HUES48 (cell line): ENCODE measurements at regions not wholly inside any gene's neighbourhood (a gene's known extent, or its start where the extent isn't known, plus 50 kb on each side); places are given as distances from the start of the nearest gene placed in this dataset.

Source experiments
- H3K27ac ChIP-seq: one replicate; pipeline ENCODE4 v1.7.0; 2013; ENCODE audit warnings: low read depth, low read length, inconsistent platforms
- H3K27me3 ChIP-seq: 2 replicates; pipeline ENCODE4 v1.6.1; 2013; ENCODE audit warnings: mild to moderate bottlenecking, low read length; ENCODE audit not compliant: control insufficient read depth, insufficient read depth
- H3K36me3 ChIP-seq: 2 replicates; pipeline ENCODE4 v1.6.1; 2013; ENCODE audit warnings: low read length; ENCODE audit not compliant: control insufficient read depth, insufficient read depth
- H3K4me1 ChIP-seq: 2 replicates; pipeline ENCODE4 v1.6.1; 2013; ENCODE audit warnings: mild to moderate bottlenecking, low read length; ENCODE audit not compliant: control insufficient read depth, insufficient read depth
- H3K4me3 ChIP-seq: 2 replicates; pipeline ENCODE4 v1.5.1; 2013; ENCODE audit warnings: mild to moderate bottlenecking, low read depth, low read length
- H3K9ac ChIP-seq: 2 replicates; pipeline ENCODE4 v1.6.1; 2013; ENCODE audit warnings: mild to moderate bottlenecking, low read depth, low read length, moderate library complexity
- H3K9me3 ChIP-seq: 2 replicates; pipeline ENCODE4 v1.6.1; 2013; ENCODE audit warnings: low read length; ENCODE audit not compliant: control insufficient read depth, insufficient read depth

DNA sequence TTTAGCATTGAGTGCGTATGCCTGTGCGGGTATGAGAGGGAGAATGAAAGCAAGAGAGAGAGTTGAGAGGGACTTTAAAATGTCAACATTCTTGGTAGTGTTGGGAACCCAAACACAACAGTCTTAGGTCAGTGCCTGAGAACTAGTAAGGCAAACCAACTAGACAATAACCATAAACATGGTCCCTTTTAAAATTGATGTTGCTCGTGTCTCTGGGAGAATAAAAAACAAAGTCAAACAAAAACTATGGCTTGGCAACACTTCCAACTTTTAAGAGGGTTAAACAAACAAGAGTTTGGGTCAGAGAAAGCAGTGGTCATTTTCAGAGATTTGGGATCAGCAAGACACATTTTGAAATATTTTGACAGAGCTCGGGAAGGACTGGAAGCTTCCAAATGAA lies 146.7 kb upstream of the THBS1 start:
- H3K4me3 ChIP-seq: no peak overlapping the region
- no peaks in the 10 kb centered on the region for H3K36me3 ChIP-seq
- H3K9ac ChIP-seq: no peak overlapping the region
- H3K27ac ChIP-seq: no peak overlapping the region
- H3K27me3 ChIP-seq: no peaks in the 10 kb centered on the region
- no peaks in the 10 kb centered on the region for H3K9me3 ChIP-seq
- H3K4me1 ChIP-seq: peaks cover 20% of the 10 kb centered on the region

DNA sequence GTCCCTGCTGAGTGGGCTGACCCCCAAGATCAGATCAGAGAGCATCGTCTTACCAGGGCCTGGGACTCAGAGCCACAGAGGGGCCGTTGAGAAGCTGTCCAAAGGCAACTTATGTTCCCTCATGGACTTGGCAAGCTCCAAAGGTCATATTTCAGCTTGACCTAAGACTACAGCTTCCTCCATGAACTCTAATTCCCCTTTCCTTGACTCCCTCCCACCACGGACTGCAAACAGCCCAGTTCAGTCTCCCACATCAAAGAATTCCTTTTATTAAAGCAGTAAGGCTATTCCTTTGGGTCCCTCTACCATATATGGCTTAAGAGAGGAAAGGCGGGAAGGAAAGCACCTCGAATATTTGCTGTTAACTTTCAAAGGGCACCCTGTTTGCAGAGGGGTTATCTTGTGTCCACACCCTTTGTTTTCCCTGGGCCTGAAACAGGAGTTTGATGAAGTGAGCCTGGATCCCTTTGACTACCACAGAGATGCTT lies 146.1 kb upstream of the THBS1 start:
- Histone ChIP-seq H3K9ac (no peak overlapping the region), H3K27me3 (no peaks in the 10 kb centered on the region), H3K27ac (peak overlapping the region; percentile 7), H3K4me3 (no peak overlapping the region), H3K4me1 (peaks cover 20% of the 10 kb centered on the region), H3K9me3 (no peaks in the 10 kb centered on the region), H3K36me3 (no peaks in the 10 kb centered on the region)

DNA sequence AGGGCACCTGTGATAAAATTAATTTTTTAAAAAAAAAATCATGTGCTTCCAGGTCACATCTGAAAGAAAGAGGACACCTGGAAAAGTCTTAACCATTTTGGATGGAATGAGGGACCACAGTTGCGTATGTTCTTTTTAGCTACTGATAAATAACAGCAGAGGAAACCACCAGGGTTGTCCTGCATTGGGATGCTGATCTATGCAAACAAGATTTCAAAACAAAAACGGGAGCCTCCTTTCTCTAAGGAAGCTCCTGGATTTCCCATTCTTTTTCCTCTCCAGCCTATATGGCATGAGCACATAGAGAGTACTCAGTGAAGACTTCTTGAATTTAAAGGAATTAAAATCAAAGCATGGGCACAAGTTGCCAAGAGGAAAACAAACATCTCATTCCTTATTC lies 145.6 kb upstream of the THBS1 start:
- Histone ChIP-seq H3K9ac (no peak overlapping the region), H3K9me3 (no peaks in the 10 kb centered on the region), H3K4me3 (no peak overlapping the region), H3K4me1 (peaks cover 20% of the 10 kb centered on the region), H3K36me3 (no peaks in the 10 kb centered on the region), H3K27me3 (no peaks in the 10 kb centered on the region), H3K27ac (peak overlapping the region; percentile 7)

DNA sequence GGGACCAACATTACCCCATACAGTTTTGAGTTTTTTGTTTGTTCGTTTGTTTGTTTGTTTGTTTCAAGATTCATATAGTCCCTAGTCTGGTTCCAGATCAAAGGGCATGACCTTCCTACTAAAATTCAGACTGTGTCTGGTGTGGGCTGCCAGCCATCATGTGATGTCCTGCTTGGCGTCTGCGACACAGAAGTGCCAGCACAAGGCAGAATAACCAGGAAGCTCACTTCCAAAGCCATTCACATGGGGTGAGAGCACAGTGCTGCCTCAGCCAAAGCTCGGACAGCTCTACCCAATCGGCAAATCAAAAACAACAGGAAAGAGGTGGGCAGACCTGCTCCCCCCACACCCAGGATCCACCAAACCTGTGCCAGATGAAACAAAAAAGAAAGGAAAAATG lies 142.6 kb upstream of the THBS1 start:
- Histone ChIP-seq H3K27ac (no peak overlapping the region), H3K27me3 (no peaks in the 10 kb centered on the region), H3K9ac (no peak overlapping the region), H3K4me3 (no peak overlapping the region), H3K36me3 (no peaks in the 10 kb centered on the region), H3K9me3 (no peaks in the 10 kb centered on the region), H3K4me1 (peaks cover 20% of the 10 kb centered on the region)

DNA sequence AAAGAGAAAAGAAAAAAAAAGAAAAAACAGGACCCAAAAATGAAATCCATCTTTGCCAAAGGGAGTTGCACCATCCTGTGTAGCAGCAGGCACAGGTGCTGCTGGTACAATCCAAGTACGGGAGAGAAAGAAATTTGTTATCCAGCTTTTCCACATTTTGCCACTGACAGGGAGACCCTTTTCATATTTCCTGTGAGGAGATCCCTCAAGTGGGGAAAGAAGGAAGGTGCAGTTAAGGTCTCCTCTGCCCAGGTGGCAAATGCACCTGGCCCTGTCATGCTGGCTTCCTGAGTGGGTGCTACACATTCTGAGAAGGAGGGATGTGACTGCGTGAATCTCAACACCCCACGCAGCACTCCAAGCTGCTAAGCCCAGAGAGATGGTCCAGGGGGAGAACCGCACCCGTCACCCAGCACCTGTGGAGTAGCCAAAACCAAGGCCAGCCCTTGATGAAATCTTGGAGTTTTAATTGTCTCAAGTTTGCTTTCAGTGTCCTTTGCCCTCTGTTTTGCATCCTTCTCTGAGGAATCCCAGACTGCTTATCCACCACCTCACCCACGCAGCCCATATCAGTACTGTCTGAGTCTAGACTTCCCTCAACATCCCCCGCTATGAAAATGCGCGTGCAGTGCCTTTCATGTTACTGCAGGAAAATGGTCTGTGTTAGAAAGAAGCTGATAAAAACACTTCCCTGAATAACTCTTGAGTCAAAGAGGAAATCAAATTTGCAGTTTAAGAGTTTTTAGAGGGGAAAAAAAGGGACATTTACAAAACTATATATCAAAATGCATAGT lies 141.9 kb upstream of the THBS1 start:
- Histone ChIP-seq H3K27me3 (no peaks in the 10 kb centered on the region), H3K36me3 (no peaks in the 10 kb centered on the region), H3K4me3 (no peak overlapping the region), H3K27ac (no peak overlapping the region), H3K9ac (no peak overlapping the region), H3K9me3 (no peaks in the 10 kb centered on the region), H3K4me1 (peaks cover 20% of the 10 kb centered on the region)

DNA sequence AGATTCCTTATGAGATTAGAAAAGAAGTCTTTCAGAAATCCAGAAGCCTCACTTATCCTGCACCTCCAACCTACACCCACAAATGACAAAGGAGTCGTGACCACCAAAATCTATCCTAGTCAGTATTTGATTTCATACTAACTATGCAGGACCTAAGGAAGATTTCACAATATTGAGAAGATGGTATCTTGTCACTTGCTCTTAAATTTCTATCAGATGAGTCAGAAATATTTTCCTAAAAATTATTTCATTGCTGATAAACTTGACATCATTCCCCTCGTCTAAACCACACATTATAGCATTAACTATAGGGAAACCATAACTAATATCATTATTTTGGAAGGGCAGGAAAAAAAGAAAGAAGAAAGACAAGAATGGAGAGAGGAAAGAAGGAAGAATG lies 138.0 kb upstream of the THBS1 start:
- Histone ChIP-seq H3K9ac (no peak overlapping the region), H3K27me3 (no peaks in the 10 kb centered on the region), H3K9me3 (no peaks in the 10 kb centered on the region), H3K36me3 (no peaks in the 10 kb centered on the region), H3K27ac (no peak overlapping the region), H3K4me1 (peaks cover 8% of the 10 kb centered on the region; the same call in 1 of the 2 replicates), H3K4me3 (no peak overlapping the region)

DNA sequence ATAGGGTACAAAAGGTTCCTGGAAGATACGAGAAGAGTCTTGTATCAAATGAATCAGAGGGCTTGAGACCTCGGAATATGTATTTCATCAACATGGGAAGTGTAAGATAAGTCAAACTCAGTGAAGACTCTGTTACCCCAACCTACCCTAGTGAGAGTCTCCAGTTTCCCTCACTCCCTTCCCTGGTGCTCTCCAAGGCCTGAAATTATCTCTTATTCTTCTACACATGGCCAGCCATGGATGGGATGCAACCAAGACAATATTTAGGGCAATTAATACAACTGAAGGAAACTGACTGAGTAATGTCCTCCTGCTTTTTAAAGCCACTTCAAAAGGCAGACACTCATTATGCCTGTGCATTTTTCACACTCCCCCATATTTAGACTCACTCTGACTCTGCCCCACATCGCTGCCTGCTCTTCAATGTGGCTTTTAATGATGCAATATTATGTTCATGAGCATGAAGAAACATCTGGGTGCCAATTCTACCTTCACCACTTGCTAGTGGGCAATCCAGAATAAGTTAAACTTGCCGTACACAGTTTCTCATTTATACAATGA lies 137.1 kb upstream of the THBS1 start:
- Histone ChIP-seq H3K4me1 (peaks cover 8% of the 10 kb centered on the region; the same call in 1 of the 2 replicates), H3K36me3 (no peaks in the 10 kb centered on the region), H3K4me3 (no peak overlapping the region), H3K9ac (no peak overlapping the region), H3K27ac (no peak overlapping the region), H3K9me3 (no peaks in the 10 kb centered on the region), H3K27me3 (no peaks in the 10 kb centered on the region)

DNA sequence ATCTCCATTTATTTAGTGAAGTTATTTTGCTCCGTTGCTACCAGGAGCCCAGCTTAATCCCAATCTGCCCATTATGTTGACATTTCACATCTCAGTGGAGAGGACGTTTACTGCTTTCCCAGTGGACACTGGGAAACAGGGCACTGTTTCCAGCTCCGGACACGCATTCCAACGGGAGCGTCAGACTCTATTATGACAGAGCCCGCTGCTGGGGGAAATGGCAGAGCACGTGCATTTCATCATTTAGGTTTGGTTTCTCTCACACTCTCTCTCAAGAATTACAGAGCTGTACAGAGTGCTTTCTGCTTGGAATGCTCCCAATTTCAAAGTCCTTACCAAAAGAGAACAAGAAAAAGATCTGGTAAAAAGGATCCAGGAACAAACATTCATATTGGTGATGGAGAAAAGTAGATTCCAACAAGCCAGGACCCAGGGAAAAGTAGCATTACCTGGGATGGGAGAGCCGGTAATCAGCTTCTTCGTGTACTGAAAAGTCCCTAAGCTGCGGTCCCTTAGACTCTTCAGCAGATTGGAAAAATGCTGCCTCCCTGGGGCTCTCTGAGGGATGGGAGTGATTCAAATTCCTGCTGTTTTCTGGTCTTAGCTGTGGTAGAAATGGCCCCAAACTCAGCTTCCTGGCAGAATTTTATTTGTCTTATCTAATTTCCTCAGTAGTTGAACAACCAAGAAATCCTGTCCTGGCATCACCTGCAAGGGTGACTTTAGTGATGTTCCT lies 136.0 kb upstream of the THBS1 start:
- Histone ChIP-seq H3K4me3 (no peak overlapping the region), H3K4me1 (peaks cover 8% of the 10 kb centered on the region; the same call in 1 of the 2 replicates), H3K9me3 (no peaks in the 10 kb centered on the region), H3K9ac (no peak overlapping the region), H3K27me3 (no peaks in the 10 kb centered on the region), H3K27ac (no peak overlapping the region), H3K36me3 (no peaks in the 10 kb centered on the region)

DNA sequence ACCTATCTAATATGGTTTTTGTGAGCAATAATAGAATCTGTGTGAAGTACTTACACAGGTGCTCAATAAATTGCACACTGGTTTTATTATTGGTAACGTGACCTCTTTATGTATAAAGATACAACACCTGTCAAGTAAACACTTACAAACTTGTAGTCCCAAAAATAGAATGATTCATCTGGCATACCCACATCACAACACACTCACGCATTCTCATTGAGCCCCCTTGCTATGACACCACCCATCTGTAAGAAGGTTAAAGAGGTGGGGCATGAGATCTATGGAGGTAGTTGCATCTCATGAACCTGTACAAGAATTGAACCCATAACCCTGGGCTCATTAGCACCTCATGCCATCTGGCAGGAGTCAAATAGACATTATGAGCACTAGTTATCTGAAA lies 134.9 kb upstream of the THBS1 start:
- no peaks in the 10 kb centered on the region for H3K36me3 ChIP-seq
- no peak overlapping the region for H3K4me3 ChIP-seq
- no peaks in the 10 kb centered on the region for H3K9me3 ChIP-seq
- no peak overlapping the region for H3K9ac ChIP-seq
- no peaks in the 10 kb centered on the region for H3K27me3 ChIP-seq
- peaks cover 8% of the 10 kb centered on the region; the same call in 1 of the 2 replicates for H3K4me1 ChIP-seq
- H3K27ac ChIP-seq: no peak overlapping the region

DNA sequence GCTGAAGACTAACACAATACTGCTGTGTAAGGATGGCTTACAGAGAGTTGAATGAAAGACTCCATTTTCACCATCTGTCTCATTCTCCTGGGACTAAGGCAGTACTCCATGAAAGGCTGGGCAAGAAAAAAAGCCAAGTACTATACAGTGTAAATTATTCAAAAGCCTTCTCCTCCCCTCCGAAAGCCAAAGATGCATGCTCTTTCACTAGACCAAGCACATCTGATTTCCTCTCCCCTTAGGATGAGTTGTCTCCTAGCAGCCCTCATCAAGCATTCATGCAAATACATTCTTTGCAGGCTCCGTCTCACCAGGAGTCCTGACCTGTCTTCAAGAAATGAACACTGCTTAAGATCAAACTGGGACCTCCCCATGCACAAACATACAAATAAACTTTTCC lies 133.5 kb upstream of the THBS1 start:
- no peak overlapping the region for H3K27ac ChIP-seq
- H3K4me1 ChIP-seq: peaks cover 8% of the 10 kb centered on the region; the same call in 1 of the 2 replicates
- H3K4me3 ChIP-seq: no peak overlapping the region
- no peak overlapping the region for H3K9ac ChIP-seq
- H3K27me3 ChIP-seq: no peaks in the 10 kb centered on the region
- H3K36me3 ChIP-seq: no peaks in the 10 kb centered on the region
- no peaks in the 10 kb centered on the region for H3K9me3 ChIP-seq

DNA sequence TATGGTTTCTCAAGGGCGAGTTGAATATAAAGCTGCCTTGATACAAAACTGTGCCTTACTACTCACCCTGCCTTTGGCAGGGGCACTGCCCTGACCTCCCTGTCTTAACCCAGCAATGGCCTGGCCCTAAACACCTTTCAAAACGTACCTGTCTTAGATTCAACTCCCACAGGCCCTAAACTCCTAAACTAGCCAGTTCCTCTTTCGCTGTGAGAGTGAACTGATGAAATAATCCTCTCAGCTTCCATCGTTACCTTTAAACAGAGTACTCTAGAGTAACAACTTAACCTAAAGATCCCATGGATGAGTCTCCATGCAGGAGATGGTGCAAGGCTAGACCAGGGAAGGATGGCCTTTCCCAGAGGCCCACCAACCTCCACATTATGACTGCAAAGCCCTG lies 133.0 kb upstream of the THBS1 start:
- Histone ChIP-seq H3K27ac (no peak overlapping the region), H3K36me3 (no peaks in the 10 kb centered on the region), H3K4me3 (no peak overlapping the region), H3K4me1 (peaks cover 8% of the 10 kb centered on the region; the same call in 1 of the 2 replicates), H3K9ac (no peak overlapping the region), H3K27me3 (no peaks in the 10 kb centered on the region), H3K9me3 (no peaks in the 10 kb centered on the region)
